Body of pancreas (tissue), 4 donors: ENCODE measurements at regions not wholly inside any gene's neighbourhood (a gene's known extent, or its start where the extent isn't known, plus 50 kb on each side); places are given as distances from the start of the nearest gene placed in this dataset.

ENCODE experiments used
- ATAC-seq: fragments of 150-250 bp; one replicate; pipeline ENCODE4 v1.9.1; 2016
- DNase-seq, 4 donors: peaks; one replicate each; pipeline ENCODE4 v3.0.0-alpha.2; 2019
- H3K27ac ChIP-seq, 4 donors: fragments of 200-600 bp; sonication (generic); 1 replicate in 3 of 4; 2 replicates in 1 of 4; pipeline versions ENCODE4 v1.5.1 to v1.6.1; 2016 to 2019; ENCODE audit warnings: mild to moderate bottlenecking in 1 of 4, mixed read lengths in 1 of 4, moderate library complexity in 1 of 4
- H3K27me3 ChIP-seq, 2 donors: fragments of 200-600 bp; sonication (generic); one replicate each; pipeline ENCODE4 v1.6.0; 2016; ENCODE audit warnings: mild to moderate bottlenecking in 1 of 2
- H3K36me3 ChIP-seq, 2 donors: fragments of 200-600 bp; sonication (generic); replicated peaks in 1 of 2; 2 replicates each; pipeline ENCODE4 v1.5.1; 2016; ENCODE audit warnings: low read depth in 2 of 2; ENCODE audit not compliant: insufficient read depth in 1 of 2
- H3K4me1 ChIP-seq: fragments of 200-600 bp; sonication (generic); one replicate; pipeline ENCODE4 v1.6.0; 2016
- H3K4me3 ChIP-seq, 2 donors: fragments of 200-600 bp; sonication (generic); 1 replicate in 1 of 2; 2 replicates in 1 of 2; pipeline ENCODE4 v1.5.1; 2016 to 2019
- H3K9me3 ChIP-seq, 3 donors: fragments of 200-600 bp; sonication (generic); 1 replicate in 2 of 3; 2 replicates in 1 of 3; pipeline ENCODE4 v1.5.1; 2016
- CTCF ChIP-seq, 7 experiments: fragments of 450-650 bp in 4 of 7; fragments of 200-600 bp in 3 of 7; sonication (generic) in 3 of 7; IDR thresholded peaks; one replicate each; pipeline ENCODE4 v1.5.1; 2016 to 2019; ENCODE audit warnings: antibody characterized with exemption in 7 of 7
- POLR2A ChIP-seq, 3 donors: fragments of 450-650 bp; IDR thresholded peaks; one replicate each; pipeline ENCODE4 v1.6.1; 2016; ENCODE audit warnings: antibody characterized with exemption in 3 of 3, mild to moderate bottlenecking in 2 of 3
- WGBS, 2 donors: methylation state at CpG; one replicate each; pipeline ENCODE4 v1.1.5; 2017; 5-methylcytosine and 5-hydroxymethylcytosine counted together
- intact Hi-C: fragments of 100-400 bp; cut with DNase I; formaldehyde crosslinking; loops from one replicate; pipeline ENCODE4 v1.15.1; 2023

- Histone ChIP-seq H3K4me1 (no peaks in the 10 kb centered on the region), H3K4me3 (no peak overlapping the region), H3K36me3 (no peaks in the 10 kb centered on the region), H3K9me3 (no peaks in the 10 kb centered on the region), H3K27ac (no peak overlapping the region), H3K27me3 (no peaks in the 10 kb centered on the region)
- no peak for DNase-seq
- no peak for TF ChIP-seq POLR2A (IDR thresholded peaks at IDR 0.05)
- no peak for TF ChIP-seq CTCF (IDR thresholded peaks at IDR 0.05)
- 62 to 68% methylated on average over 12 of the region's 12 CpGs for WGBS, 2 donors
- no peak for ATAC-seq
- intact Hi-C loops = no loop called here
Measured at GRCh38 chr20:61127311-61128039, 124.6 kb upstream of the CDH4 start.

GRCh38 chr20:61128701-61129269, 123.3 kb upstream of the CDH4 start:
- no peaks in the 10 kb centered on the region for H3K36me3 ChIP-seq
- no peaks in the 10 kb centered on the region for H3K4me1 ChIP-seq
- no peaks in the 10 kb centered on the region for H3K9me3 ChIP-seq
- H3K27ac ChIP-seq = no peak overlapping the region
- DNase-seq (no peak), ATAC-seq (no peak)
- H3K27me3 ChIP-seq = no peaks in the 10 kb centered on the region
- TF ChIP-seq POLR2A (IDR thresholded peaks at IDR 0.05) = no peak
- no peak for TF ChIP-seq CTCF (IDR thresholded peaks at IDR 0.05)
- H3K4me3 ChIP-seq = no peak overlapping the region
- 52 to 55% methylated on average over 14 of the region's 14 CpGs for WGBS, 2 donors
- intact Hi-C loops = no loop called here

- Histone ChIP-seq H3K4me3 (no peak overlapping the region), H3K27me3 (no peaks in the 10 kb centered on the region), H3K9me3 (no peaks in the 10 kb centered on the region), H3K27ac (no peak overlapping the region), H3K4me1 (no peaks in the 10 kb centered on the region), H3K36me3 (no peaks in the 10 kb centered on the region)
- DNase-seq (no peak), ATAC-seq (no peak)
- TF ChIP-seq CTCF (IDR thresholded peaks at IDR 0.05) = no peak
- no peak for TF ChIP-seq POLR2A (IDR thresholded peaks at IDR 0.05)
- intact Hi-C loops = no loop called here
- WGBS, 2 donors = 26 to 52% methylated on average over 12 of the region's 12 CpGs
Measured at GRCh38 chr20:61129311-61129710, 122.8 kb upstream of the CDH4 start.

- Histone ChIP-seq H3K27ac (no peak overlapping the region), H3K4me1 (no peaks in the 10 kb centered on the region), H3K27me3 (no peaks in the 10 kb centered on the region), H3K9me3 (no peaks in the 10 kb centered on the region), H3K4me3 (no peak overlapping the region), H3K36me3 (no peaks in the 10 kb centered on the region)
- no peak for ATAC-seq
- DNase-seq = no peak
- intact Hi-C loops = no loop called here
- TF ChIP-seq POLR2A (IDR thresholded peaks at IDR 0.05) = no peak
- TF ChIP-seq CTCF (IDR thresholded peaks at IDR 0.05) = no peak
- 69 to 70% methylated on average over 7 of the region's 7 CpGs for WGBS, 2 donors
Measured at GRCh38 chr20:61130156-61130555, 121.9 kb upstream of the CDH4 start.

- Histone ChIP-seq H3K4me3 (no peak overlapping the region), H3K27me3 (no peaks in the 10 kb centered on the region), H3K4me1 (no peaks in the 10 kb centered on the region), H3K9me3 (no peaks in the 10 kb centered on the region), H3K36me3 (no peaks in the 10 kb centered on the region), H3K27ac (no peak overlapping the region)
- intact Hi-C loops = no loop called here
- ATAC-seq (no peak), DNase-seq (no peak)
- no peak for TF ChIP-seq POLR2A (IDR thresholded peaks at IDR 0.05)
- TF ChIP-seq CTCF (IDR thresholded peaks at IDR 0.05) = no peak
- 70 to 71% methylated on average over 9 of the region's 9 CpGs for WGBS, 2 donors
Measured at GRCh38 chr20:61131944-61132343, 120.1 kb upstream of the CDH4 start.
